Left lobe of liver (tissue), 2 donors: ENCODE measurements at regions not wholly inside any gene's neighbourhood (a gene's known extent, or its start where the extent isn't known, plus 50 kb on each side); places are given as distances from the start of the nearest gene placed in this dataset.

Experiments
- ATAC-seq: fragments of 200-7000 bp; cut with Tn5 transposase; one replicate; pipeline ENCODE4 v1.9.1; 2020; ENCODE audit warnings: mild to moderate bottlenecking, moderate library complexity
- DNase-seq: peaks from one replicate; pipeline ENCODE4 v3.0.0-alpha.2; 2020; ENCODE audit warnings: low spot score
- donor health status: DM: no; HTN: no; CAD: no; lungs with moderate emphysema.
- donor health status: DM: no; HTN: yes; CAD: no.

GRCh38 chr11:11789735-11790369, 51.9 kb upstream of the USP47 start:
- ATAC-seq, result peak; percentile 61

DNA sequence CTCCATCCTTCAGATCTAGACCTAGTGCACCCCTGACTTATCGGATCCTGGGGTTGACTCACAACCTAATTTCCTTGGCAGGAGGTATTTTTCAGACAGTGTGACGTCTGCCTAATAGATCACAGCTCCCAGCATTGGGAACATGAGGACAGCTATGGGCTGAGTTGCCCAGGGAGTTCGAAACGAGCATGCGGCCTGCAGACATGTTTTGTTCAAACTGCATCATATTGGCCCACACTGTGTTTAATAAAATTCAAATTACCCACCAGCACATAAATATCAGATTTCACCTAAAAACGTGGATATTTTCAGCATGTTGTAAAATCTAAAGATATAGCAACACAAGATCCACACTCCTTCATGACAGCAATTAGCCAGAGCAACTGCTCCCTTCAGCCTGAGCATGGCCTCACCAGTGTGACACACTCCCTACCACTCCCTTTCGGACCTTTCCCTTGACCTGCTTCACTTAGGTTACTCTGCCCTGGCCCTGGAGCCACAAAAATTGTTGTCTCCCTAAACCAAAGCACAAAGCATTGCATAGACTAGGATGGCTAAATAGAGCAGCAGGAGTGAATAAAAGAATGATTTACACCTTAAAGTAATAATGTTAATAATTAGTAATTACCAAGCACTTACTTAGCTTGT, 53.6 kb upstream of the USP47 start:
- ATAC-seq (peak; percentile 39), DNase-seq (no peak)

More at GRCh38 chr11:11789735-11790369, 51.9 kb upstream of the USP47 start:
- DNase-seq, result no peak

DNA sequence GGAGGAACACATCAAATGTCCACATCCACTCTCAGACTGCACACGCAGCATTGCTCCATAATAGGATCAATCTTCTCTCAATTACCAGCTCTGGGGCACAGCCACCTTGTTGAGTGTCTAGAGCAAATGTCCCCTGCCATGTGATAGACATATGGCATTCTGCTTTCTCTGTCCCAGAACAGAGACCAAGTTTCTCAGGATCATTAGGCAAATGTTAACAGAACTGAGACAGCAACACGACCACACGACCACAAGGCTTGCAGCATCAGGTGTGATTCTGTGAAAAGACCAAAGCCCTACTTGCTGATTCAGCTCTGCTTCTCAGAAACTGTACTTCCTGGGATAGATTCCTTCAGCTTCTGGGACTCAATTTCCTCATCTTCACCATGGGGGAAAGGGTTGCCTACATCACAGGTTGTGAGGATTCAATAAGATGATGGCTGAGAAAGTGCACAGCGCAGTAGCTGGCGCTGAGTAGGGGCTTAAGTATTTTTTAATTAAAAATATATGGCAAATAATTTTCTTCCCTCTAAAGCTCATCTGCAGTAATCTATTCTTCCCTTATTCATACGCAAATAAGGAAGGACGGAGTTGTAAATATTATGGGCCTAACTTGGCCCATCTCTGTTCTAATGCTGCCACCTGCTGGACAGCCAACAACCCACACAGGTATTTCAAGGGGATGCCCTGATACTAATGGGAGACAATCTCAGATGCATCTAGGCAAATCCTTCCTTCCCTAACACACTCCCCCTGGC, 54.3 kb upstream of the USP47 start:
- ATAC-seq (peak; percentile 97), DNase-seq (peak; percentile 70)

GRCh38 chr11:11786771-11787170, 55.0 kb upstream of the USP47 start:
- ATAC-seq, result peak; percentile 35
- no peak for DNase-seq

DNA sequence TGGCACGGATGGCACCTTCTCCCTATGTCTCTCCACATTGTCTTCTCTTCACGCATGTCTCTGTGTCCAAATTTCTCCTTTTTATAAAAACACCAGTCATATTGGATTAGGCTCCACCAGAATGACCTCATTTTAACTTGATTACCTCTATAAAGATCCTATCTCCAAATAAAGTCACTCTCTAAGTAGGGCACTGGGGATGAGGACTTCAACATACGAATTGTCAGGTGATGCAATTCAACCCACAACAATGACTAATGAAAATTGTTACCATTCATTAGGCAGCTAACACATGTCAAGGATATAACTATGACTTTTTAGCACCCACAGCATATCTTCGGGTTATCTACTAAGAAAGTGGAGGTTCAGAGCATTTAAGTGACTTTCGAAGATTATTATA, 55.5 kb upstream of the USP47 start:
- DNase-seq (no peak), ATAC-seq (no peak)

DNA sequence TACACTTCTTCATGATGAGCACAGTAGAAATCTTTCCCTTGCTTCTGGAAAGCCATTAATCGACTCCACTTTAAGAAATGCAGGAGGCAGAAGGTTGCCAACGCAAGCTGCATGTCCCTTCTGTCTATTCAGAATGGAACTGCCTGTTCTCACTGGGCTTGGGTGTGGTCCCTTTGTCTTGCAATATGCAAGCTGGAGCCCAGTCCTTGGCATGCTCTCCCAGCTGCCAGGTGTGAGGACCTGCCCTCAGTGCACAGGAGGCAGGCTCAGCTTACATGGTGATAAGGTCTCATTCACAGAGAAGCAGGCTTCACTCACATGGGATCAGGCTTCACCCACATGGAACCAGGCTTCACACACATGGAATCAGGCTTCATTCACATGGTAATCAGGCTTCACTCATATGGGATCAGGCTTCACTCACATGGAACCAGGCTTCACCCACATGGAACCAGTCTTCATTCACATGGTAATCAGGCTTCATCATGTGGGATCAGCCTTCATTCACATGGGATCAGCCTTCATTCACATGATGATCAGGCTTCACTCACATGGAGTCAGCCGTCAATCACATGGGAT, 59.2 kb upstream of the USP47 start:
- DNase-seq (no peak), ATAC-seq (no peak)

- no peak for ATAC-seq
- DNase-seq, result no peak
Observed at GRCh38 chr11:11780858-11781257, 60.9 kb upstream of the USP47 start.

- ATAC-seq (no peak), DNase-seq (no peak)
Observed at GRCh38 chr11:11779975-11780374, 61.8 kb upstream of the USP47 start.

GRCh38 chr11:11777897-11778296, 63.9 kb upstream of the USP47 start:
- ATAC-seq, result no peak
- DNase-seq, result no peak

DNA sequence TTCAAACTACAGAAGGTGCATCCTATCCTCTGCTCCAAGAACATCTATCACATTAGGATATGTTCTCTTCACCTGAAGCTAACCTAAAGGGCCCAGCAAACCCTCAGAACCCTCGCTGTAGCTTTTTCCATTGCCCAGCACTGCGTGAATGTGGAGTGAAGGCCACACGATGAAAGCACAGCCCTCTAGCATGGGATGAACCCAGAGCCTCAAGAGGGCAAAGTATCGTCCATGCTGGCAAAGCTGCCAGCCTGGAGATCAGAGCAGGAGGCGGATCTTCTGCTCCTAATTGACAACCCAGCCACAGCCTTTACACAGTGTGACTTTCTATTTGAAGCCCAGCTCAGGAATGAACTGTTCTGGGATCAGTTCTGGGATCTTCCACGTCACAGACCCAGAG, 65.1 kb upstream of the USP47 start:
- DNase-seq (no peak), ATAC-seq (peak; percentile 84)

- no peak for DNase-seq
Observed at GRCh38 chr11:11774928-11775327, 66.8 kb upstream of the USP47 start.

DNA sequence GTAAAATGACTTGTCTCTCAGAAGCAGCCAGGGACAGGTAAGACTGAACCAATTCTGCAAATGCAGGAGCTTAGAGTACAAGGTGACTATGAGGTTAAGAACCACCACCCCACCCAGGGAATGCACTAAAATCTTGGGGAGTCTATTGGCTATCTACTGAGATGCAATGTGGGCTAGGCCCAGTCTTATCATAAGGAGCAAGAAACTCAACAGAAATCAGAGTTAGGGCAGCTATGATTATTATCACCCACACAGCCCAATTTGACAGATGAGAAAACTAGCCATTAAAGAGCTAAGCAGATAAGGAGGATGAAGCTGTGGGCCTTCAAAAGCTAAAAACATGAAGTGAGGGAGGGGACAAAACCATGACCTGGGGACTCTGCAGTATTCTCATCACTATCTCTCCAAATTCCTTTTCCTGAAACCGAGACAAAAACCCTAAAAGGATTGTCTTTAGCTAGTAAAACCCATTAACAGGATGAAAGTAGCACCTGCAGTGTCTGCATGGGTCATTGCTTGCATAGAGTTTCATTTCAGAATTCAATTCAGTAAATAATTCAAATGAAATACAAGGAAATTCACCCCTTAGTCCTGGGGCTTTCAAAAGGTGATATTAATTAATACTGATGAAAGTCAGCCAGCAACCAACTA, 68.8 kb upstream of the USP47 start:
- DNase-seq (no peak), ATAC-seq (no peak)

More at GRCh38 chr11:11774928-11775327, 66.8 kb upstream of the USP47 start:
- no peak for ATAC-seq

- DNase-seq (no peak), ATAC-seq (no peak)
Observed at GRCh38 chr11:11770921-11771486, 70.8 kb upstream of the USP47 start.

- no peak for DNase-seq
- no peak for ATAC-seq
Observed at GRCh38 chr11:11770296-11770695, 71.5 kb upstream of the USP47 start.

- ATAC-seq (no peak), DNase-seq (no peak)
Observed at GRCh38 chr11:11769782-11770181, 72.0 kb upstream of the USP47 start.

- DNase-seq (no peak), ATAC-seq (no peak)
Observed at GRCh38 chr11:11769362-11769761, 72.4 kb upstream of the USP47 start.

DNA sequence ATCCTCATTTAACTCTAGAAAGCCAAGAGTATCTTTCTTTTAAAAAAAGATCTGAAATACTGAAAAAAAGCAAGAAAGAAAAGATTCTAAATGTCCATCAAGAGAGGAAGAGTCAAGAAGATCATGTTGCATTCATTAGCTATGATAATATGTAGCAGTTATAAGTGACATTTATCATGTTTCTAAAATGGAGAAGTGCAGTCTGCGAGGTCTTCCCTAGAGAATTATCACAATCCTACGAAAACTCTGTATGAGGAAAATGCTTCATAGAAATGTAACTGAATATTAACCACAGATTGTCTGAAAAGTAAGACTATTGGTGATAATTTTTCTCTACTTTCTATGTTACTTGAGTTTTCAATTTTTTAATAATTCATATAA, 77.4 kb upstream of the USP47 start:
- ATAC-seq, result no peak
- no peak for DNase-seq

- DNase-seq (no peak), ATAC-seq (no peak)
Observed at GRCh38 chr11:11763796-11764422, 77.9 kb upstream of the USP47 start.

GRCh38 chr11:11760838-11761237, 80.9 kb upstream of the USP47 start:
- ATAC-seq (no peak), DNase-seq (no peak)

- ATAC-seq (no peak), DNase-seq (no peak)
Observed at GRCh38 chr11:11758603-11759196, 83.1 kb upstream of the USP47 start.
